ENCODE measurements at regions not wholly inside any gene's neighbourhood (a gene's known extent, or its start where the extent isn't known, plus 50 kb on each side); places are given as distances from the start of the nearest gene placed in this dataset.

- no peak for TF ChIP-seq CTCF (IDR thresholded peaks at IDR 0.05; ENCODE audit: low read length)
- TF ChIP-seq EZH2 (IDR thresholded peaks at IDR 0.05; ENCODE audit: borderline replicate concordance, low read length): no peak
Observed at GRCh38 chr11:45482331-45482730, 183.1 kb downstream of the CHST1 start.
